GM18907 (cell line): ENCODE measurements at regions not wholly inside any gene's neighbourhood (a gene's known extent, or its start where the extent isn't known, plus 50 kb on each side); places are given as distances from the start of the nearest gene placed in this dataset.
"Not testable (repeated sequence)": the region's sequence is repeated elsewhere in the genome, so short reads cannot be mapped to it uniquely, and the experiment has no call there.

Experiments used
- ATAC-seq: cut with Tn5 transposase; IDR thresholded peaks from one replicate; pipeline ENCODE4 v1.9.1; 2021; ENCODE audit warnings: mild to moderate bottlenecking, moderate library complexity; ENCODE audit not compliant: unreplicated experiment

GRCh38 chr5:16306812-16307211, 127.2 kb upstream of the MARCHF11 start:
- no peak for ATAC-seq

GRCh38 chr5:16304846-16305245, 125.3 kb upstream of the MARCHF11 start:
- ATAC-seq: no peak

DNA sequence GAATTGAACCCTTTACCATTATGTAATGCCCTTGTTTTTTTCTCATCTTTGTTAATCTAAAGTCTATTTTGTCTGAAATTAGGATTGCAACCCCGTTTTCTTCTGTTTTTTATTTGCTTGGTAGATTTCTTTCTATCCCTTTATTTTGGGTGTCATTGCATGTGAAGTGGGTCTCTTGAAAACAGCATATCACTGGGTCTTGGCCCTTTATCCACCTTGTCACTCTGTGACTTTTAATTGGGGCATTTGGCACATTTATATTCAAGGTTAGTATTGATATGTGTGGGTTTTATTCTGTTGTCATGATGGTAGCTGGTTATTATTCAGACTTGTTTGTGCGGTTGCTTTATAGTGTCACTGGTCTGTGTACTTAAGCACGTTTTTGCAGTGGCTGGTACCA, 117.4 kb upstream of the MARCHF11 start:
- no peak for ATAC-seq

GRCh38 chr5:16291894-16292293, 112.3 kb upstream of the MARCHF11 start:
- ATAC-seq: no peak

GRCh38 chr5:16291474-16291873, 111.9 kb upstream of the MARCHF11 start:
- no peak for ATAC-seq

GRCh38 chr5:16283791-16284190, 104.2 kb upstream of the MARCHF11 start:
- ATAC-seq: no peak

GRCh38 chr5:16276859-16277258, 97.3 kb upstream of the MARCHF11 start:
- not testable (repeated sequence) for ATAC-seq

GRCh38 chr5:16271851-16272250, 92.3 kb upstream of the MARCHF11 start:
- ATAC-seq: no peak

GRCh38 chr5:16265141-16265540, 85.5 kb upstream of the MARCHF11 start:
- ATAC-seq: no peak

GRCh38 chr5:16260000-16260399, 80.4 kb upstream of the MARCHF11 start:
- ATAC-seq: no peak

GRCh38 chr5:16253856-16254255, 74.3 kb upstream of the MARCHF11 start:
- ATAC-seq: no peak

- ATAC-seq: no peak
Measured at GRCh38 chr5:16245956-16246355, 66.4 kb upstream of the MARCHF11 start.

- ATAC-seq: peak; percentile 53
Measured at GRCh38 chr5:16245249-16245648, 65.7 kb upstream of the MARCHF11 start.

DNA sequence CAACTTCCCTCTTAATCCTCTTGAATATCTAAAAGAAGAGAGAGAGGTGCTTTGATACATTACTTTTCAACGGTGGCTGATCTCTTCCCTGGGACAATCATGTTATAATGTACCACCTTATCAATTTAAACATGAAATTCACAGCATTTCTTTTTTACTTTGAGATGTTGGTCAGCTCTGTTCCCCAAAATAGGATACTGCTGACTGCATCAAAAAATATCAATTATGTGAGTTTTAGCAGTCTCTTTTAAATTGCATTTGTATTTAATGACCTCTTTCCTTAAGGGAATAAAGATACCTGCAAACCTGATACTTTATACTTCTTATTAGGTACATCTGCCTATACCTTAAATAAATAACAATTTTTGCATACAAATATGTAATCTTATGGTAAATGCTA, 58.4 kb upstream of the MARCHF11 start:
- ATAC-seq: no peak

GRCh38 chr5:16234598-16234997, 55.0 kb upstream of the MARCHF11 start:
- no peak for ATAC-seq

GRCh38 chr5:16233730-16234129, 54.1 kb upstream of the MARCHF11 start:
- no peak for ATAC-seq

GRCh38 chr5:16229357-16229940, 49.9 kb upstream of the MARCHF11 start:
- no peak for ATAC-seq
